ENCODE measurements at regions not wholly inside any gene's neighbourhood (a gene's known extent, or its start where the extent isn't known, plus 50 kb on each side); places are given as distances from the start of the nearest gene placed in this dataset.

DNA sequence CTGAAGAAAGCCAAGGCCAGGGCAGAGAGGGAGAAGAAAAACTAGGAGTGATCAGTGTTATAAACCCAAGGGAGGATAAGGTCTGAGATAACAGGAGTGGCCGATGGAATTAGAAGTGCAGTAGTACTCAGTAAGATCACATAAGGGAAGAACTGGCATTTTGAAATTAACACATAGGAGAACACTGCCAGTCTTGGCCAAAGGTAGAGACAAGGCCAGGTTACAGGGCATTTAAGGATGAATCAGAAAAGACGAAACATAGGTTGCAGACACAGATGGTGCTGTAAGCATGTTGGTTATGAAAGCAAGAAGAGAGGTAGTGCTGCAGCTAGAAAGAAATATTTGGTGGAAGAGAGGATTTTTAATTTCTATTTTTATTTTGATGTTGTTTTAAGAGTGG lies 278.9 kb upstream of the SNX7 start:
- TF ChIP-seq, protein P1, sequence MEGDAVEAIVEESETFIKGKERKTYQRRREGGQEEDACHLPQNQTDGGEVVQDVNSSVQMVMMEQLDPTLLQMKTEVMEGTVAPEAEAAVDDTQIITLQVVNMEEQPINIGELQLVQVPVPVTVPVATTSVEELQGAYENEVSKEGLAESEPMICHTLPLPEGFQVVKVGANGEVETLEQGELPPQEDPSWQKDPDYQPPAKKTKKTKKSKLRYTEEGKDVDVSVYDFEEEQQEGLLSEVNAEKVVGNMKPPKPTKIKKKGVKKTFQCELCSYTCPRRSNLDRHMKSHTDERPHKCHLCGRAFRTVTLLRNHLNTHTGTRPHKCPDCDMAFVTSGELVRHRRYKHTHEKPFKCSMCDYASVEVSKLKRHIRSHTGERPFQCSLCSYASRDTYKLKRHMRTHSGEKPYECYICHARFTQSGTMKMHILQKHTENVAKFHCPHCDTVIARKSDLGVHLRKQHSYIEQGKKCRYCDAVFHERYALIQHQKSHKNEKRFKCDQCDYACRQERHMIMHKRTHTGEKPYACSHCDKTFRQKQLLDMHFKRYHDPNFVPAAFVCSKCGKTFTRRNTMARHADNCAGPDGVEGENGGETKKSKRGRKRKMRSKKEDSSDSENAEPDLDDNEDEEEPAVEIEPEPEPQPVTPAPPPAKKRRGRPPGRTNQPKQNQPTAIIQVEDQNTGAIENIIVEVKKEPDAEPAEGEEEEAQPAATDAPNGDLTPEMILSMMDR (IDR thresholded peaks at IDR 0.05), result no peak
- TF ChIP-seq POLR2A (IDR thresholded peaks at IDR 0.05), result no peak
